Inflammatory macrophage treated with lipopolysaccharide for 4 hours (primary cell): ENCODE measurements at regions not wholly inside any gene's neighbourhood (a gene's known extent, or its start where the extent isn't known, plus 50 kb on each side); places are given as distances from the start of the nearest gene placed in this dataset.

Experiments used
- DNase-seq: peaks from one replicate; pipeline ENCODE4 v3.0.0-alpha.2; 2020

GRCh38 chr2:56626927-56627326, 443.1 kb downstream of the CCDC85A start:
- no peak for DNase-seq

DNA sequence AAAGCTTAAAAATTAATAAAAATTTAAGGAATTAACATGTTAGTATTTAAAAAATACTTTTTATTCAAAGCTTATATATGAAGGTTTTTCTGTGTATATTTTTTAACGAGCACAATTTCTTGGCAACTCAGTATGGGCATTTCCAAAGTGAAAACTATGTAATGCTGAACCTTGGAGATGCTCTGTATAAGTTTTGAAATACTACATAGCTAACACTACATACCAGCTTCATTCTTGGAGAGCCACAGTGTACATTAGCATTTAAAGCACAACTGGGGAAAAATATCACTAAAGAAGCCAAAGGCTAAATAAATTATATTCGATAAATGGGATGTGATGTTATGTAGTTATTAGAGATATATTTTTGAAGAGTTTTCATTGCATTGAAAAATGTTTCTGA, 446.5 kb downstream of the CCDC85A start:
- no peak for DNase-seq

GRCh38 chr2:56647997-56648396, 464.2 kb downstream of the CCDC85A start:
- no peak for DNase-seq

DNA sequence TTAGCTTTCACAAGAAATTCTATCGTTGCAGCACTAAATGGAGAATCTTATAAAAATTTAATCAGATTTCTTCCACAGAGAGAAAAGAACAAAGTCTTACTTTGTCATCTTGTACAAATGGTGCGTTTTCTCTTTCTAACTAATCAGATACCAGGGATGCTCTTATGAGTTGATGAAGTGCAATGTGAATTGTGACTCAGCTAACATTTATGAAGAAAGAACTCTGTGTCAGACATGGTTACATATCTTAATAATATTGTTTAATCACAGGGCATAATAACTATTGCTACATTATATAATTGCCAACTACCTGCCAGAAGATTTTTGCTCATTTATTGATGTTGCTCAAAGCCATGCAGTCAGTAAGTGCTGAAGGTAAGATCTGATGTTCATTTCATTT, 465.0 kb downstream of the CCDC85A start:
- DNase-seq = no peak

GRCh38 chr2:56654936-56655335, 471.1 kb downstream of the CCDC85A start:
- no peak for DNase-seq

DNA sequence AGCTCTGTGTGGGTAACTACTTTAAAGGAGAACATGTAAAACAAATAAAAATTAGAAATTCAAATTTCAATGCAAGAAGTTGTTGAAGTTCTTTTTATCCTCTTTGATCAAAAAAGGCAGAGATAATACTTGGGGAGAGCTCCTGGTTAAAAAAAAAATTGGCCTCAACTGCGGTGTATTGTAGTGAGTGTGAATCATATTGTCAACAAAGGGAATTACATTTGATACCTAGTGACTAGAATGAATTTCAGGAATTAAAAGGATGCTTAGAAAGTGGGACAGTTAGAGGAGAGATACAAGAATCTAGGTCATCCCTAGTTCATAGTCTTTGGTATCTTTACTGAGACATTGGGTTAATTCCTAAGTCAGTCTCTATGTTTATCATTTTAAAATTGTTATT, 473.0 kb downstream of the CCDC85A start:
- DNase-seq = no peak

GRCh38 chr2:56666777-56667176, 483.0 kb downstream of the CCDC85A start:
- DNase-seq = no peak

DNA sequence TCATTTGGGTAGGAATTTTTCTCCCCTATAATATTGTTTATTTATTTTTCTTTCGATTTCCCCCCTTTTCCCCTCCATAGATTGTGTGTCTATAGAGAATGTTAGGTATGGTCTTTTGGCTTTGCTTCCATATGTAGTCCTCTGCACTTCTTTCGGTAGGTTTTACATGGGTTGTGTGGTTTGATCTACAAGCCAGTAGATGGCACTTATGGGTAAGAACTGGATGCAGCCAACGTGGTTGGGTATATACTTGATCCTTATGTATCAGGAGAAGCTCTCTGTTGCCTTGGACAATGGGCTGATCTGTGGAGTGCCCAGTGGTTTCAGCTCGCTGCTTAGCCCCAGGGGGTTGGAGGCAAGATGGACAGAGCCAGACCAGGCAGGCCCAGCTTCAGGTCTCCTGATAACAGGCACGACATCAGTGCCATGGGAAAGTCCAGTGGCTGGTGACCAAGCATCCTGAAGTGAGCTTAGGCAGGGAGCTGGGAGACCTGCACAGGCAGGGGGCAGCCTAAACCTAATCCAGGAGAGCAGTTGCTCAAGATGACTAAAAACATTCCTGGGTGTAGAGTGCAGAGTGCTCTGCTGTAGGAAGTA, 488.3 kb downstream of the CCDC85A start:
- DNase-seq = no peak

- no peak for DNase-seq
These were observed 490.3 kb downstream of the CCDC85A start for GRCh38 chr2:56674084-56674483.

- no peak for DNase-seq
These were observed 493.2 kb downstream of the CCDC85A start for GRCh38 chr2:56676966-56677365.

GRCh38 chr2:56680971-56681631, 497.3 kb downstream of the CCDC85A start:
- no peak for DNase-seq

- DNase-seq = no peak
These were observed 498.0 kb downstream of the CCDC85A start for GRCh38 chr2:56681659-56682396.

DNA sequence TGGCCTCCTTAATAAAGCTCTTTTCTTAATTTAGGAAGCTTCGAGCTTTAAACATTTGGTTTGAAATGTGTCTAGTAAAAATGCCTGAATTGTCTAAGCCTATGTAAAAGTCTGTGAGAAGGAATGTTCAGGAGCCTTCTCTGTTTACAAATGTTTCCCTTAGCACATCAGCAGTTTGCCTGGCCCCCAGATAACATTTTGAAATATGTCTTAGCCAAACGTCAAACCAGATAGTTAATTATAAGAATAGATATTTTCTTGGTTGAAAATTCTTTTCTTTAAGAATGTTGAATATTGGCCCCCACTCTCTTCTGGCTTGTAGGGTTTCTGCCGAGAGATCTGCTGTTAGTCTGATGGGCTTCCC, 498.6 kb downstream of the CCDC85A start:
- no peak for DNase-seq

DNA sequence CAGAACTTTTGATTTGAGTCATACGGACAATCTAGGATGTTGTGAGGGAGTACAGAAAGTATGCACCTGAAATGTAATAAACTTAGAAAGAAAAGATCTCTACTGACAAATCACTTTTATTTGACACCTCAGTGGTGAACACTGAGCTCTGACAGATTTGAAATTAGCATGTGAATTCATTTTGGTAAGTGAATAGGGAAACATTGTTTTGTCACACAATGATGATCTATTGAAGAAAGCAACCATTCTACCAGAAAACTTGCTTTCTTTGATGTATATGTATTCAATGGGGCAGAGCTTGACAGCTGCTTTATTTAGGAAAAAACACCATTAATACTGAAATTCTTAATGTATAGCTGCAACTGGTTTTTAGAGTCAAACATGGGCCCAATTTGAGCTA, 500.5 kb downstream of the CCDC85A start:
- no peak for DNase-seq

DNA sequence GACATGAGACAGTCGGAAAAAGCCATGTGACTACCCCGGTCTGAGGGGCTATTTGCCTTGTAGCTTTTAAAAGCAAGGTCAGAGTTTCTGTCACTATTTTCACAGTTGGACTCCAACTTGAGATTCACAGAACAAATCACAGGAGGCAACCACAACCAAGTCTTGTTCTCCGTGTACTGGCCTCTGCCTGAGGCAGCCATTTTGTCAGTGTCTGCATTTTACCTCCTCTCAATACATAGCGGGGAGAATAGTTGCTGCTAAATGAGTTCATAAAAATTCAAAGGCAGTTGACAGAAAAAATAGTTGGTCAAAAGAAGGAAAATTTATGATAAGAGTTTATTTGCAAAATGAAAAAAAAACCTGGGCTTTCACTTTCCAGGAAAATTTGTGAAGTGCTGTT, 501.4 kb downstream of the CCDC85A start:
- DNase-seq = no peak

- no peak for DNase-seq
These were observed 503.4 kb downstream of the CCDC85A start for GRCh38 chr2:56687169-56687568.

DNA sequence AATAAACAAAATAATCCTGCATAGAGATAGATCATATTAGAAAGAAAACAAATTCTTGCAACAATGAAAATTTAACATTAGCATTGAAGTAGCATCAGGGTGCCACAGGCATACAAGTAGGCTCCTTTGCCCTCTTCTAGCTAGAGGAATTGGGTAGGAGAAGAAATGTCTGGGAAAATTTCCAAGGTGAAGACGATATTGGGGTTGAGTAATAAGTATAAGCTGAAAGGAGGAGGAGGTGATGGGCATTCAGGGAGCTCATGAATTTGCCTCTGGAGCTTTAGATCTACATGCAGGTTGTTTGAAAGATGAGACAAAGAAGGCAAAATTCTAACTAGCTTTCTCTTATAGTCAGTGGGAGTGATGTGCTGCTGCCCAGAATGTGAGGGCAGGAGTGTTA, 504.9 kb downstream of the CCDC85A start:
- DNase-seq = no peak

GRCh38 chr2:56693501-56693900, 509.7 kb downstream of the CCDC85A start:
- DNase-seq = no peak

DNA sequence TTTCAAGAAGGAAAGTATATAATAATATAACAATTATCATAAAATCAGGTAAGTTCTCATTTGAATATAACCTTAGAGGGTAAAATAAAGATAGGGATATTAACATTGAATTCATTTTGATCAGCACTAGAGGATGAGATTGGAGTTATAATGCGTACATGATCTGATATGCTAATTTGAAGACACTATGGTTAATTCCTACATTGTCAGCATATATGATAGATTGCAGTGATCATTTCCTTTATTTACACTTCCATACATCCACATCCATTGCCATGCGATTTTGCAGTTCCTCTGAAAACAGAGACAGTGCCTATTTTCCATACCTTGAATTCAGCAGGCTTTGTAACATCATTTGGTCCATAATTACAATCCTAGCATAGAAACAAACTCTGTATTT, 519.2 kb downstream of the CCDC85A start:
- no peak for DNase-seq

DNA sequence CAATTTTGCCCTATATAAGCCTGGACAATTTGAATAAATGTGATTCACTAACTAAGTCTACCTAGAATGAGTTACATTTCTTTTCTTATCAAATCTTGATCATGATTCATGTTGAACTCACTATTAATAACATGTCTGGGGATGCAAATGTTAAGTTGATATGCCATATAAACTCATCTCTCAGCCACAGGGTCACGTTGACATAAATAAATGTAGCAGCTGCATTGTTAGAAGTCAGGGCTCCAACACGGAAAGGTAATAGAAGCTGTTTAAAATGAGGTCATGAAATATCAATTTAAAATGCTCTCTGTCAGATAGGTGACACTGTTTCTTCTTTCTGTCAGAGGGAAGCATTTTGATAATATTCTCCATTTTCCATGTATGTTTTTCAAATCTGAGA, 521.9 kb downstream of the CCDC85A start:
- no peak for DNase-seq

DNA sequence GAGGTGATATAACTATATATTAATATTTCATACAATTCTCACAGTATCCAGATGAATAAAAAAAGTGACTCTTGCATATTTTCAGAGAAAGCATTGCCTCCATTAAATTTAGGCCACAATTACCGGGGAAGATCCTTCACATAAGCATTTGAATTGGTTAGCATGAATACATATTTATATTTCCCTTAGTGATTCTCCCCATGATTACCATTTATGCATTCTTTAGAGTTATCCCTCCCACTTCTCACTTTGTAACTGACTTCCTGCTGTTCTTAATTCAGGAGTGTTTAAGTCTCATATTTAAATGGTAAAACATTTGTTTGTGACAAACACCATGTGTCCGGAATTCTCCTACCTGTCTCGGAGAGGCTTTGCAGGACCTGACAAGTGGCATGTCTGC, 523.4 kb downstream of the CCDC85A start:
- DNase-seq = no peak

GRCh38 chr2:56707650-56708049, 523.9 kb downstream of the CCDC85A start:
- DNase-seq = no peak

- no peak for DNase-seq
These were observed 525.4 kb downstream of the CCDC85A start for GRCh38 chr2:56709181-56709580.

DNA sequence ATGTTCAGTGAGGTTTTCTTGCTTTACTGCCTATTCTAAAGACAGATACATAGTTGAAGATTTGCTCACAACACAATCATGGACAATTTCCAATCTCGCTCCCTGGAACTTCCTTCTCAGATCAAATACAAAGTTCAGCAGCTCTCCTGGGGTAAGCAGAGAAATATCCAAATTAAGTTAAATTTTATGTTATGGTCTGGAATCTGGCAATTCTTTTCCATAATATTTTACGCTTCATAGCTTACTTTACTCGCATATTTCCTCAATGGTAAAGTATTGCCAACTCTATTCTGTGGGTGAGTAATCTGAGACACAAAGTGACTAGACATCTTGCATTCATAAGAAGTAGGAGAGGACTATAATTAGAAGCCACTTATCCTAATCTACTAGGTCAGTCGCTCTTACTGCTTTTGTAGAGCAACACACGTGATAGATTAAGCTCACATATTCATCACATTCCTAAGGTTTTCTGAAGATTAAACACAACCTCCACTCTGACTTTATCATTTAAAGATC, 529.4 kb downstream of the CCDC85A start:
- no peak for DNase-seq
